LNCaP clone FGC (cell line): ENCODE measurements at regions not wholly inside any gene's neighbourhood (a gene's known extent, or its start where the extent isn't known, plus 50 kb on each side); places are given as distances from the start of the nearest gene placed in this dataset.

Experiments
- DNase-seq: peaks from one replicate; pipeline ENCODE4 v3.0.0-alpha.2; 2011; ENCODE audit warnings: low read depth
- H3K4me3 ChIP-seq: 2 replicates; pipeline ENCODE4 v1.5.1; 2011; ENCODE audit warnings: mild to moderate bottlenecking, low read depth, low read length, control low read depth
- TF ChIP-seq, protein P1 (sequence below): IDR thresholded peaks from 2 replicates; pipeline ENCODE4 v1.5.1; 2012; ENCODE audit warnings: mild to moderate bottlenecking; ENCODE audit not compliant: control insufficient read depth, insufficient read depth; ENCODE audit errors: extremely low read depth

DNA sequence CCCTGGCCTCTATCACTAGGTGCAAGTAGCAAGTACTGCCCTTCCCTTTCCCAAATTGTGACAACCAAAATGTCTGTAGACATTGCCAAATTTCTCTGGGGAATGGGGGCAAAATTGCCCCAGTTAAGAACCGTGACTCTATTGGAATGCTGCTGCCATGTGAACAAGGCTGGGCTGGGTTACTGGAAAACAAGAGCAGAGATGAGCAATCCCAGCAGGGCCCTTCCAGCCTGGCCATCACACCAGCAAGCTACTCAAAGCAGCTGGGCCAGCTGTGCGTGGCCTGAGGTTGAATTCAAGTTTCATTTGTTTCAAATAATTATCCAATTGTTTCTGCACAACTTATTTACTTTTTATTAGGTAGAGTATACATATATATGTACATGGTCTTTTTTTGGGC, 103.4 kb upstream of the PKP2 start:
- DNase-seq, result no peak
- TF ChIP-seq, protein P1, sequence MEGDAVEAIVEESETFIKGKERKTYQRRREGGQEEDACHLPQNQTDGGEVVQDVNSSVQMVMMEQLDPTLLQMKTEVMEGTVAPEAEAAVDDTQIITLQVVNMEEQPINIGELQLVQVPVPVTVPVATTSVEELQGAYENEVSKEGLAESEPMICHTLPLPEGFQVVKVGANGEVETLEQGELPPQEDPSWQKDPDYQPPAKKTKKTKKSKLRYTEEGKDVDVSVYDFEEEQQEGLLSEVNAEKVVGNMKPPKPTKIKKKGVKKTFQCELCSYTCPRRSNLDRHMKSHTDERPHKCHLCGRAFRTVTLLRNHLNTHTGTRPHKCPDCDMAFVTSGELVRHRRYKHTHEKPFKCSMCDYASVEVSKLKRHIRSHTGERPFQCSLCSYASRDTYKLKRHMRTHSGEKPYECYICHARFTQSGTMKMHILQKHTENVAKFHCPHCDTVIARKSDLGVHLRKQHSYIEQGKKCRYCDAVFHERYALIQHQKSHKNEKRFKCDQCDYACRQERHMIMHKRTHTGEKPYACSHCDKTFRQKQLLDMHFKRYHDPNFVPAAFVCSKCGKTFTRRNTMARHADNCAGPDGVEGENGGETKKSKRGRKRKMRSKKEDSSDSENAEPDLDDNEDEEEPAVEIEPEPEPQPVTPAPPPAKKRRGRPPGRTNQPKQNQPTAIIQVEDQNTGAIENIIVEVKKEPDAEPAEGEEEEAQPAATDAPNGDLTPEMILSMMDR, result no peak
- H3K4me3 ChIP-seq, result no peak overlapping the region

DNA sequence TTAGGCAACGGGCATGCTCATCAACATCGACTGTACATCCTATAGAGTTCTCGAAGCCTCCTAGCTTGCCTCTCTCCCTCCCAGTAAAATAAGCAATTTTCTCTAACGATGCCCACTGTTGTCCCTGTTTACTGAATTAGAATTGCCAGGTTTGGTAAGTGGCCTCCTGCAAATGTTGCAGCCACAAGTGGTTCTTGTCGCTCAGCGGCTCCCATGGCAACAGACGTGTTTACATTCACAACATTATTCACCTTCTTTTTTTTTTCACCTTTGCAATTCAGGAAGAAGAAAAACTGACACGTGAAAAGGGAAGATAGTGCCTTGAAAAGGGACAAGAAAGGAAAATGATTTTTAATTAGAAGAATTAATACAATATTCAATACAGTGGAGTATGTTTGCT, 100.9 kb upstream of the PKP2 start:
- no peak for DNase-seq
- TF ChIP-seq, protein P1, result no peak
- no peak overlapping the region for H3K4me3 ChIP-seq

DNA sequence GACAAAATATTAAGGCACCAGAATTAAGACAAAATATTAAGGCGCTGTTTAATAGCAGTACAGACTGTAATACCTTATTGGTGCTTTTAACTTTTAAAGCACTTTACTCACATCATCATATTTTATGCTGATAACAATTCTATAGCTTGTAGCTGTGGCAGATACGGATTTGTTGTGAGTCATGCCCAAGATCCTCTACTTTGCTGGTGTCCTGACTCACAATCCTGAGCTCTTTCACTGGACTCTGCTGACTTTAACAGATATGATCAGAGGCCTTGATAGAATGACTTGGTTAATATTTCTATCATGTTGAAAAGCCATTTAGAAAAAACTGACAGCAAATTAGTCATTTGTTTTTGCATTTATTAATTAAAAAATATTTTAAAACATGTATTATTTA, 99.0 kb upstream of the PKP2 start:
- no peak for DNase-seq
- H3K4me3 ChIP-seq, result no peak overlapping the region
- TF ChIP-seq, protein P1, result no peak

GRCh38 chr12:32993404-32993803, 96.8 kb upstream of the PKP2 start:
- no peak for DNase-seq
- TF ChIP-seq, protein P1, result no peak
- no peak overlapping the region for H3K4me3 ChIP-seq

DNA sequence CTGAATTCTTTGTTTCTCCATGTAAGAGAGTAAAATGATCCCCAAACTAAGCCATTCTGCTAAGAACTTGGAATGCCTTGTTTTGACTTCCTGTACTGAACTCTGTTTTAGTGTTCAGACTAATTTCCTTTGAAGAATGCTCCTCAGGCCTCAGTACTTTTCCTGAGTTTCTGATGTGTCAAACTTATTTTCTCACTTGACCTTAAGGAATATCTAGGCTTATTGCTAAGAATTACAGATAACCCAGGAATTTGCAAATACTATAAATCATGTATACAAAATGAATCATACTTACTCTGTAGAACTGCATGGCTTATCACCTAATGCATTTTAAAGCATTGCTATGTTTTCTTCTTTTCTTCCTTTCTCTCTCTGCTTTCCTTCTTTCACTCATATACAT, 93.1 kb upstream of the PKP2 start:
- H3K4me3 ChIP-seq, result no peak overlapping the region
- no peak for DNase-seq
- TF ChIP-seq, protein P1, result no peak

DNA sequence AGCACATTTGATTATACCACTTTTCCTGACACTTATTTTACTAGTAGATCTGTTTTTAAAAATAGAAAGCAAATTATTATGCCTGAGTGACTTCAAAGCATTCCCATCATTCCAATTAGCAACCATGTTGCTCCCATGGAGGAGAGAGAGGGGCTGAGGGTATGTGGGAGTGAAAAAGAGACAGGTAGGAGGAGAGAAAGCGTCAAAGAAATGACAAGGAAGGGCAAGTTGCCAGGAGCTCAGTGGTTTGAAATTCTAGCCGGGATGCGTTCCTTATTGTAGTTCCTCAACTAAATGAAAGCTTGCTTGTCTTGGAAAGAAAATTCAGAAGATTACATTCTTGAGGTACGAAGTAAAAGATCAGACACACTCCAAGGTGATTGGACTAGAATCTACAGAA, 92.4 kb upstream of the PKP2 start:
- TF ChIP-seq, protein P1, result no peak
- H3K4me3 ChIP-seq, result no peak overlapping the region
- no peak for DNase-seq

DNA sequence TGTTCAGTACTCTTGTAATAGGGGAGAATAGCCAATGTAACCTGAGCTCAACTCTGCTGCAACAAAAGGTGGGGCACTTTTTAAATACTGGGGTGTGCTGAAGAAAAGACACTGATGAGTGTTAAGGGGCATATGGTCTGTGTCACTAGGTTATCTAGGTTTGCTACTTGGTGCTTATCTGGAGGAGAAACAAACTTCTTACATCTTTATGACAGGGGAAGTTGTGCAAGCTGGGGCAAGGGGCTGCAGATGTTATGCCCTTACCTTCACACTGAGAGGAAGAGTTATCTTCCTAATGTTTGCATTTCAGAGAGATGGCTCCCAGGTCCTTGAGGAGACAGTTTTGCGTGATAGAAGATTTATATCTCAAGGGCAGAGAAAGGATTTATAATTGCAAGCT, 90.9 kb upstream of the PKP2 start:
- no peak for DNase-seq
- H3K4me3 ChIP-seq, result no peak overlapping the region
- TF ChIP-seq, protein P1, result no peak
